Iris pigment epithelial cell (primary cell): ENCODE measurements at regions not wholly inside any gene's neighbourhood (a gene's known extent, or its start where the extent isn't known, plus 50 kb on each side); places are given as distances from the start of the nearest gene placed in this dataset.
"Not testable (repeated sequence)": the region's sequence is repeated elsewhere in the genome, so short reads cannot be mapped to it uniquely, and the experiment has no call there.

Experiments
- DNase-seq: peaks from one replicate; pipeline ENCODE4 v3.0.0-alpha.2; 2011; ENCODE audit warnings: low read depth

- DNase-seq, result peak; percentile 84
Observed at GRCh38 chr5:42949348-42950115, 90.6 kb downstream of the ANXA2R start.

- no peak for DNase-seq
Observed at GRCh38 chr5:42948961-42949347, 91.2 kb downstream of the ANXA2R start.

- DNase-seq, result peak; percentile 95
Observed at GRCh38 chr5:42944989-42945388, 95.1 kb downstream of the ANXA2R start.

GRCh38 chr5:42943931-42944631 lies 96.0 kb downstream of the ANXA2R start:
- DNase-seq, result peak; percentile 29

- DNase-seq, result no peak
Observed at GRCh38 chr5:42940853-42941252, 99.3 kb downstream of the ANXA2R start.

GRCh38 chr5:42932011-42932410 lies 108.1 kb downstream of the ANXA2R start:
- DNase-seq, result not testable (repeated sequence)

- not testable (repeated sequence) for DNase-seq
Observed at GRCh38 chr5:42931451-42931850, 108.7 kb downstream of the ANXA2R start.

- peak; percentile 39 for DNase-seq
Observed at GRCh38 chr5:42930934-42931333, 109.2 kb downstream of the ANXA2R start.

- no peak for DNase-seq
Observed at GRCh38 chr5:42929871-42930270, 110.2 kb downstream of the ANXA2R start.

GRCh38 chr5:42927730-42928129 lies 112.4 kb downstream of the ANXA2R start:
- no peak for DNase-seq

GRCh38 chr5:42924686-42925085 lies 113.0 kb upstream of the SELENOP start:
- no peak for DNase-seq

GRCh38 chr5:42924226-42924625 lies 112.5 kb upstream of the SELENOP start:
- no peak for DNase-seq

- no peak for DNase-seq
Observed at GRCh38 chr5:42923710-42924109, 112.0 kb upstream of the SELENOP start.

GRCh38 chr5:42919600-42919999 lies 107.9 kb upstream of the SELENOP start:
- no peak for DNase-seq

- DNase-seq, result no peak
Observed at GRCh38 chr5:42915306-42915866, 103.7 kb upstream of the SELENOP start.

GRCh38 chr5:42912184-42912798 lies 100.6 kb upstream of the SELENOP start:
- DNase-seq, result peak; percentile 46

- peak; percentile 77 for DNase-seq
Observed at GRCh38 chr5:42908509-42909488, 97.1 kb upstream of the SELENOP start.

GRCh38 chr5:42908086-42908485 lies 96.4 kb upstream of the SELENOP start:
- DNase-seq, result no peak

- DNase-seq, result no peak
Observed at GRCh38 chr5:42905827-42906226, 94.1 kb upstream of the SELENOP start.

- DNase-seq, result no peak
Observed at GRCh38 chr5:42900734-42901133, 89.0 kb upstream of the SELENOP start.

GRCh38 chr5:42898760-42899159 lies 87.1 kb upstream of the SELENOP start:
- DNase-seq, result no peak

GRCh38 chr5:42896523-42896922 lies 84.8 kb upstream of the SELENOP start:
- no peak for DNase-seq
